WERI-Rb-1 (cell line): ENCODE measurements at regions not wholly inside any gene's neighbourhood (a gene's known extent, or its start where the extent isn't known, plus 50 kb on each side); places are given as distances from the start of the nearest gene placed in this dataset.
"Not testable (repeated sequence)": the region's sequence is repeated elsewhere in the genome, so short reads cannot be mapped to it uniquely, and the experiment has no call there.

Experiments
- DNase-seq: peaks from one replicate; pipeline ENCODE4 v3.0.0-alpha.2; 2020
- H3K27ac ChIP-seq: fragments of 250-450 bp; sonication (Bioruptor Pico); 2 replicates; pipeline ENCODE4 v1.5.1; 2020; ENCODE audit warnings: mild to moderate bottlenecking, moderate library complexity
- H3K27me3 ChIP-seq: fragments of 250-450 bp; sonication (Bioruptor Pico); 2 replicates; pipeline ENCODE4 v1.5.1; 2021; ENCODE audit warnings: mild to moderate bottlenecking, low read depth, moderate library complexity; ENCODE audit not compliant: insufficient read depth, severe bottlenecking
- H3K36me3 ChIP-seq: fragments of 250-450 bp; sonication (Bioruptor Pico); 2 replicates; pipeline ENCODE4 v1.5.1; 2020; ENCODE audit warnings: mild to moderate bottlenecking, moderate library complexity
- H3K4me3 ChIP-seq: 2 replicates; pipeline ENCODE4 v1.5.1; 2011; ENCODE audit warnings: low read depth, mild to moderate bottlenecking, control low read depth, low read length
- H3K9me3 ChIP-seq: fragments of 250-450 bp; sonication (Bioruptor Pico); 2 replicates; pipeline ENCODE4 v1.5.1; 2021; ENCODE audit warnings: mild to moderate bottlenecking, moderate library complexity; ENCODE audit not compliant: severe bottlenecking
- CTCF ChIP-seq: IDR thresholded peaks from 2 replicates; pipeline ENCODE4 v1.5.1; 2011; ENCODE audit warnings: low read depth, mild to moderate bottlenecking, control low read depth, inconsistent platforms, low read length

GRCh38 chr9:6113312-6113711 lies 97.9 kb upstream of the RANBP6 start:
- H3K4me3 ChIP-seq = no peak overlapping the region

GRCh38 chr9:6109986-6110385 lies 94.6 kb upstream of the RANBP6 start:
- H3K9me3 ChIP-seq = no peaks in the 10 kb centered on the region
- no peak for DNase-seq
- H3K27me3 ChIP-seq = no peaks in the 10 kb centered on the region
- H3K4me3 ChIP-seq = no peak overlapping the region
- H3K27ac ChIP-seq = no peak overlapping the region
- TF ChIP-seq CTCF = no peak
- no peaks in the 10 kb centered on the region for H3K36me3 ChIP-seq

More at GRCh38 chr9:6113312-6113711, 97.9 kb upstream of the RANBP6 start:
- H3K27me3 ChIP-seq = no peaks in the 10 kb centered on the region
- DNase-seq = no peak
- H3K36me3 ChIP-seq = no peaks in the 10 kb centered on the region
- TF ChIP-seq CTCF = no peak
- H3K27ac ChIP-seq = no peak overlapping the region
- H3K9me3 ChIP-seq = no peaks in the 10 kb centered on the region

GRCh38 chr9:6109571-6109970 lies 94.1 kb upstream of the RANBP6 start:
- H3K27ac ChIP-seq = no peak overlapping the region
- no peaks in the 10 kb centered on the region for H3K9me3 ChIP-seq
- TF ChIP-seq CTCF = no peak
- no peaks in the 10 kb centered on the region for H3K27me3 ChIP-seq
- no peak overlapping the region for H3K4me3 ChIP-seq
- no peaks in the 10 kb centered on the region for H3K36me3 ChIP-seq
- no peak for DNase-seq

GRCh38 chr9:6106711-6107339 lies 91.4 kb upstream of the RANBP6 start:
- DNase-seq = peak; percentile 16
- no peak overlapping the region for H3K4me3 ChIP-seq
- peak; percentile 53 for TF ChIP-seq CTCF
- no peaks in the 10 kb centered on the region for H3K9me3 ChIP-seq
- no peaks in the 10 kb centered on the region for H3K27me3 ChIP-seq
- H3K27ac ChIP-seq = no peak overlapping the region
- H3K36me3 ChIP-seq = no peaks in the 10 kb centered on the region

- Histone ChIP-seq H3K27ac (no peak overlapping the region), H3K36me3 (no peaks in the 10 kb centered on the region), H3K4me3 (no peak overlapping the region), H3K27me3 (no peaks in the 10 kb centered on the region), H3K9me3 (no peaks in the 10 kb centered on the region)
- TF ChIP-seq CTCF = no peak
- DNase-seq = no peak
Observed at GRCh38 chr9:6105738-6106137, 90.3 kb upstream of the RANBP6 start.

GRCh38 chr9:6104406-6104805 lies 89.0 kb upstream of the RANBP6 start:
- not testable (repeated sequence) for DNase-seq, H3K4me3 ChIP-seq, H3K36me3 ChIP-seq, H3K27ac ChIP-seq, H3K9me3 ChIP-seq, H3K27me3 ChIP-seq

GRCh38 chr9:6103911-6104310 lies 88.5 kb upstream of the RANBP6 start:
- H3K27ac ChIP-seq, H3K36me3 ChIP-seq, H3K4me3 ChIP-seq, DNase-seq, H3K9me3 ChIP-seq, H3K27me3 ChIP-seq: not testable (repeated sequence)

GRCh38 chr9:6102336-6102987 lies 87.0 kb upstream of the RANBP6 start:
- H3K27ac ChIP-seq, H3K9me3 ChIP-seq, DNase-seq, H3K27me3 ChIP-seq, H3K4me3 ChIP-seq, H3K36me3 ChIP-seq: not testable (repeated sequence)

GRCh38 chr9:6101725-6102124 lies 86.3 kb upstream of the RANBP6 start:
- DNase-seq, H3K27me3 ChIP-seq, H3K9me3 ChIP-seq, H3K27ac ChIP-seq, H3K4me3 ChIP-seq, H3K36me3 ChIP-seq: not testable (repeated sequence)

GRCh38 chr9:6099346-6099745 lies 83.9 kb upstream of the RANBP6 start:
- not testable (repeated sequence) for H3K27me3 ChIP-seq, DNase-seq, H3K4me3 ChIP-seq, H3K9me3 ChIP-seq, H3K27ac ChIP-seq, H3K36me3 ChIP-seq
